NOMO-1 treated with DMSO at 0.1 percent for 48 hours (cell line): ENCODE measurements at regions not wholly inside any gene's neighbourhood (a gene's known extent, or its start where the extent isn't known, plus 50 kb on each side); places are given as distances from the start of the nearest gene placed in this dataset.

Experiments
- DNase-seq: peaks from one replicate; lab custom pipeline; 2025; ENCODE audit not compliant: unreplicated experiment; lab: John Stamatoyannopoulos, UW

- DNase-seq = no peak
These were observed 54.1 kb upstream of the CHD1 start for GRCh38 chr5:98982880-98983279.
